ENCODE measurements at regions not wholly inside any gene's neighbourhood (a gene's known extent, or its start where the extent isn't known, plus 50 kb on each side); places are given as distances from the start of the nearest gene placed in this dataset.
"Not testable (repeated sequence)": the region's sequence is repeated elsewhere in the genome, so short reads cannot be mapped to it uniquely, and the experiment has no call there.

- DNase-seq: not testable (repeated sequence)
These were observed 75.3 kb upstream of the OR4F16 start for GRCh38 chr1:761791-762190.

DNA sequence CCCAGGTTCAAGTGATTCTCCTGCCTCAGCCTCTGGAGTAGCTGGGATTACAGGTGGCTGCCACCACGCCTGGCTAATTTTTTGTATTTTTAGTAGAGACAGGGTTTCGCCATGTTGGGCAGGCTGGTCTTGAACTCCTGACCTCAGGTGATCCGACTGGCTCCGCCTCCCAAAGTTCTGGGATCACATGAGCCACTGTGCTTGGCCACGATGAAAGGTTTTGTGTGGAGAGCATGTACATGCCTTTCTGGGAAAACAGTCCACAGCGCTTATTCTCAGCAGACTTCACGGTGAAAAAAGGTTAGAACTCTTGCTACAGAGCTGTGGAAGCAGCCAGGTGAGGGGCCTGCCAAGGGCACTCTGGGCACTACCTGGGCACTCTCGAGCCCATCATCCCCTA is 85.0 kb upstream of the OR4F16 start:
- DNase-seq: not testable (repeated sequence)

GRCh38 chr1:777480-778180 is 91.2 kb upstream of the OR4F16 start:
- not testable (repeated sequence) for DNase-seq

DNA sequence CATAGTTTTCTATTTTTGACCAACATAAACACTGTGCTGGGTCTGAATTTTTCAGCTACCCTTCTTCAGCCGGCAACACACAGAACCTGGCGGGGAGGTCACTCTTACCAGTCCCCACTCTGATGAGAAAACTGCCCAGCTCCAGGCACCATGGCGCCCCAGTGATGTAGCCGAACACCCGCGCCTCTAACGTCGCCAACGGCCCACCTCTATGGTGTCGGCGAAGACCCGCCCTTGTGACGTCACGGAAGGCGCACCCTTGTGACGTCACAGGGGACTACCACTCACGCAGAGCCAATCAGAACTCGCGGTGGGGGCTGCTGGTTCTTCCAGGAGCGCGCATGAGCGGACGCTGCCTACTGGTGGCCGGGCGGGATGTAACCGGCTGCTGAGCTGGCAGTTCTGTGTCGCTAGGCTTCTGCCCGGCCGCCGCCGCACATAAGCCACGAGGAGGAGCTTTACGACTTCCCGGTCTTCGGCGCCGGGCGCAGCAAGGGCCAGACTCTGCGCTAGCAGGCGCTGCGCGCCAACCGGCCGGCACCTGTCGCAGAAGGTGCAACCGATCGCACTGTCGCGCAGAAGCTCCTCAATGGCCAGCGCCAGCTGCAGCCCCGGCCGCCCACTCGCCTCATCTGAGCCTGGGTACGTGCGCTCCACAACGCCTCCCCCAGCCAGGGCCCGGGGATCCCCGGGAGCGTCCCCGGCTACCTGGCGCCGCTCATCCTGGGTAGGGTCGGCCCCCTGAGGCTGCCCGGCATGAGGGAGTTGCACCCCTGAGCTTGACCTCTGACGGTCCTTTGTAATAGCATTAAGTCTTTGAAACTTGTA is 92.2 kb upstream of the OR4F16 start:
- peak; percentile 99 to 100 for DNase-seq

DNA sequence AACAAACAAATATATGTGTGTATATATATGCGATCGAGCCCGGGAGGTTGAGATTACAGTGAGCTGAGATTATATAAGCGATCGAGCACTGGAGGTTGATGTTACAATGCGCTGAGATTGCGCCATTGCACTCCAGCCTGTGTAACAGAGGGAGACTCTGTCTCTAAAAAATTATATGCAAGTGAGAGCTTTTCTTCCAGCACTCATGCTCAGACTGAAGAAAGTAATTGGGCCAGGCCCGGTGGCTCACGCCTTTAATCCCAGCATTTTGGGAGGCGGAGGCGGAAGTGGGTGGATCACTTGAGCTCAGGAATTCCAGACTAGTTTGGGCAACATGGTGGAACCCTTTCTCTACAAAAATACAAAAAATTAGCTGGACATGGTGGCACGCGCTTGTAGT is 93.2 kb upstream of the OR4F16 start:
- peak; percentile 4 to 28 for DNase-seq

- no peak for DNase-seq
These were observed 102.4 kb upstream of the OR4F16 start for GRCh38 chr1:788835-789234.

DNA sequence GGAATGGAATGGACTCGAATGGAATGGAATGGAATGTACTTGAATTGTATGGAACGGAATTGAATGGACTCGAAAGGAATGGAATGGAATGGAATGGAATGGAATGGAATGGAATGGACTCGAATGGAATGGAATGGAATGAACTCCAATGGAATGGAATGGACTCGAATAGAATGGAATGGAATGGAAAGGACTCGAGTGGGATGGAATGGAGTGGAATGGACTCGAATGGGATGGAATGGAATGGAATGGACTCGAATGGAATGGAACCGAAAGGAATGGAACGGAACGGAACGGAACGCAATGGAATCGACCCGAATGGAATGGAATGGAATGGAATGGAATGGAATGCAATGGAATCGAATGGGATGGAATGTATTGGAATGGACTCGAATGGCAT is 103.2 kb upstream of the OR4F16 start:
- not testable (repeated sequence) for DNase-seq

DNA sequence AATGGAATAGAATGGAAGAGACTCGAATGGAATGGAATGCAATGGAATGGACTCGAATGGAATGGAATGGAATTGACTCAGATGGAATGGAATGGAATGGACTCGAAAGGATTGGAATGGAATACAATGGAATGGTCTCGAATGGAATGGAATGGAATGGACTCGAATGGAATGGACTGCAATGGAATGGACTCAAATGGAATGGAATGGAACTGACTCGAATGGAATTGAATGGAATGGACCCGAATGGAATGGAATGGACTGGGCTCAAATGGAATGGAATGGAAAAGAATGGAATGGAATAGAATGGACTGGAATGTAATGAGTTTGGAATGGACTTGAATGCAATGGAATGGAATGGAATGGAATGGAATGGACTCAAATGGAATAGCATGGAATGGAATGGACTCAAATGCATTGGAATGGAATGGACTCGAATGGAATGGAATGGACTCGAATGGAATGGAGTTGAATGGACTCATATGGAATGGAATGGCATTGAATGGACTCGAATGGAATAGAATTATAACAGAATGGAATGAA is 104.0 kb upstream of the OR4F16 start:
- DNase-seq: not testable (repeated sequence)

DNA sequence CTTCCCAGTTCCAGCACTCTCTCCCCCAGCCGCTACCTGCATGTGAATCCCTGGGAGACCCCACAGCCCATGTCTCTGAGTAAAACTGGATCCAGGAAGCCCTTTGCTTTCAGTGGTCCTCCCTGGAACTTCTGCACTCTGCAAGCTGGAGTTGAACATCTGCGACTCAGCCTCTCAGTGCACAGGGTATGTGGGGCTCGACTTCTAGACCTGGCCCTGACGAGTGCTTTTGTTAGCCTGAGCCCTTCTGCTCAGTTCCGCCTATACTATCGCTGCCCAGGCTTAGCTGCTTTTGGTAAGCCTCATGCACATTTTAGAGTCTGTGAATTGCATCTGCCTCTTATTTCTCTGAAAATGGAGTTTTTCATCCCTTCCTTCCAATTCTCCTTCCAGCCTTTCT is 107.9 kb upstream of the OR4F16 start:
- DNase-seq: not testable (repeated sequence)

- DNase-seq: not testable (repeated sequence)
These were observed 108.6 kb upstream of the OR4F16 start for GRCh38 chr1:794918-795584.

DNA sequence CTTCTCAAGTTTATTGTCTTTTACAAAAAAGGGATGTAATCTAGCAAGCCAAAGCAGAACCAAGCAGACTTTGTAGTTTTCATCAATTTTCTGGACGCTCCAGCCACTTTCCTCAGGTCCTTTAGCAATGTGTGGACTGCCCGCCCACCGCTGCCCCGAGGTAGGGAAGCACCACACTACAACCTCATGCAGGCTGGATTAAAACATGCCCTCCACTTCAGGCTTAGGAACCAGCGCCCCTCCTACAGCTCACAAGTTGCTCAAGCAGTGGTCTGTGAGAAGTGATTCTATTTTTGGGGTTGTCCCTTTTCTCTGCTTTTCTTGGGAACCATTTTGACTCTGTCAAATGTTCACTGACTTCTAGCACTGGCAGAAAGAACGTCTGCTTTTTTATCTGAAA is 111.2 kb upstream of the OR4F16 start:
- DNase-seq: not testable (repeated sequence)

DNA sequence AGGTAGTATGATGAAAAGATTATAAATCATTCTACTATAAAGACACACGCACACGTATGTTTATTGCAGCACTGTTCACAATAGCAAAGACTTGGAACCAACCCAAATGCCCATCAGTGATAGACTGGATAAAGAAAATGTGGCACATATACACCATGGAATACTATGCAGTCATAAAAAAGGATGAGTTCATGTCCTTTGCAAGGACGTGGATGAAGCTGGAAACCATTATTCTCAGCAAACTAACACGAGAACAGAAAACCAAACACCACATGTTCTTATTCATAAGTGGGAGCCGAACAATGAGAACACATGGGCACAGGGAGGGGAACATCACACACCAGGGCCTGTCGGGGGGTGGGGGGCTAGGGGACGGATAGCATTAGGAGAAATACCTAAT is 113.9 kb upstream of the OR4F16 start:
- DNase-seq: not testable (repeated sequence)

DNA sequence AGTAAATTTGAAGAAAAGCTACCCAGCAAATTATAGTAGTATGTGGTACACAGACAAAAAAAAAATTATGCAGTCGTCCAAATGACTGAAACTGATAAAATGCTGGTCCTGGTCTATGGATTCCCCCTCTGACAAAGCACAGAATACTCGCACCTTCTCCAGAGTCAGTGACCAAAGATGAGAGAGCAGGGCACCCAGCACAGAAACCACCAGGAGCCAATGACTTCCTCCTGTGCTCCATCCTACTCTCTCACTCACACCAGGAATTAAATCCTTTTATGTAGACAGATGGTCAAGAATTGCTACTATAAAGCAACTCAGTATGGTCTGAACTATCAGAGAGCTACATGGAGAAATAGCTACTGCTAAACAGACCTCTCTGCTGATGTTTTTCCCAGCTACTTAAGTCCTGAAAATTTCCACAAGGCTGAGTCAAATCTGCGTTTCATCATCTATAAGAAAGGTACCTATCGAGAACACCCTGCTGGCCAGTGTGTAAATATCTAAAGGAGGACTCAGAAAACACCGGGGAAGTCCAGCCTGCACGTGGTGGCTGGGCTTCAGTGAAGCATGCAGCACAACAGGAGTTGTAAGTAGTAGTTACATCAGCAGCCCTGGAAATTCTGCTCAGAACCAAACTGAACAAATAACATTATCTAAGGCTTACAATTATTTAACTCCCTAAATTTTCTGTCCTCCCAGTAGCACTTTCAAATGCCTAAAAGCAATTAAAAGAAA is 118.1 kb upstream of the OR4F16 start:
- DNase-seq: not testable (repeated sequence)

GRCh38 chr1:805310-805709 is 118.4 kb upstream of the SAMD11 start:
- DNase-seq: not testable (repeated sequence)

- not testable (repeated sequence) for DNase-seq
These were observed 116.7 kb upstream of the SAMD11 start for GRCh38 chr1:807066-807465.

DNA sequence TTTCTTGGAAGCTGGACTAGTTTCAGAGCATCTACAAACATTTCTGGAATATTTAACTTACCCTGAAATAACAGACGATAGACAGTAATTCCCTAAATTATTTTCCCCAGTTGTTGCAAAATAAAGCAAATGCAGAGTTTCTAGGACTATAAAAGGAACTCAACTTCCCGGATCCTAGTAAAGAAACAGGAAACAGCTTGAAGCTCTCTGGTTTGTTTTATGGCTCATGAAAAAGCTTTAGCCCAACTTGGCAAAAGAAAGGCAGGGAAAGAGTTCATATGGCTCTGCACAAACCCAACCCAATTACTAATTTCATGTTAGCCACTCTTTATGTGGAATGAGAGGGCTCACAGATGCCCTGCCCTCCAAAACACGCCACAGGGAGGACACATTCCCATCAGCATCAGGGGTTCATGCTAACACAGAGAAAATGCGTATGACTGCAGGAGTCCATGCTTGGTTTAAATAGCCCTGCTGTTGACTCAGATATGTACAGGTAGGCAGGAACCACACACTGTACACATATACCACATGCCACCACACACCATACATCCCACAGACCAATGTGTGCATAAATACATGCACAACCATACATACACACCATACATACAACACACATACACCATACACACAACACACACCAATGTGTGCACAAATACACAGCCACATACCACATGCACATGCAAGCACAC is 115.9 kb upstream of the SAMD11 start:
- DNase-seq: not testable (repeated sequence)

GRCh38 chr1:810949-811348 is 112.8 kb upstream of the SAMD11 start:
- DNase-seq: not testable (repeated sequence)

- not testable (repeated sequence) for DNase-seq
These were observed 111.1 kb upstream of the SAMD11 start for GRCh38 chr1:812535-813127.

DNA sequence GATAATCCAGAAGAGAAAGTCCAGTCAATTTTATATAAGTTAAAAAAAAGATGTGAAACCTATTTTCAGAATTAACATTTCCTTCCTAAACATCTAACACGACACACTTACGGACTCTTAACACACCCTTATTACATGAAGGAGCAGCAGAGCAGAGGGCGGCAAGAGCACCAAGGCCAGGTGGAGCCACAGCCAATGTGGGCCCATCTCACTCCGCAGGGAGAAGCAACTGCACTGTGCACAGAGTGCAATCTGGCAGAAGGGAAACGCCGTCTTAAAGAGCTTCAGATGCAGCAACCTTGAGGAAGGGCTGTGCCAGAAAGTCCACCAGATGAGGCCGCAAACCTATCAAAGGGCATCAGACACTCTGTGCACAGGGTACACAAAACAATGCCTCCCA is 109.2 kb upstream of the SAMD11 start:
- DNase-seq: not testable (repeated sequence)

- DNase-seq: not testable (repeated sequence)
These were observed 108.4 kb upstream of the SAMD11 start for GRCh38 chr1:815147-815922.

Data from inflammatory macrophage (primary cell).